H1 (cell line): ENCODE measurements at regions not wholly inside any gene's neighbourhood (a gene's known extent, or its start where the extent isn't known, plus 50 kb on each side); places are given as distances from the start of the nearest gene placed in this dataset.

ENCODE experiments used
- CHD2 ChIP-seq: IDR thresholded peaks from 2 replicates; pipeline ENCODE4 v1.6.1; 2012; ENCODE audit warnings: low read length, improper control_type of control experiment
- GABPA ChIP-seq: IDR thresholded peaks from 2 replicates; pipeline ENCODE4 v1.6.1; 2011; ENCODE audit warnings: mild to moderate bottlenecking, low read length, moderate library complexity, borderline replicate concordance; ENCODE audit not compliant: insufficient read depth

DNA sequence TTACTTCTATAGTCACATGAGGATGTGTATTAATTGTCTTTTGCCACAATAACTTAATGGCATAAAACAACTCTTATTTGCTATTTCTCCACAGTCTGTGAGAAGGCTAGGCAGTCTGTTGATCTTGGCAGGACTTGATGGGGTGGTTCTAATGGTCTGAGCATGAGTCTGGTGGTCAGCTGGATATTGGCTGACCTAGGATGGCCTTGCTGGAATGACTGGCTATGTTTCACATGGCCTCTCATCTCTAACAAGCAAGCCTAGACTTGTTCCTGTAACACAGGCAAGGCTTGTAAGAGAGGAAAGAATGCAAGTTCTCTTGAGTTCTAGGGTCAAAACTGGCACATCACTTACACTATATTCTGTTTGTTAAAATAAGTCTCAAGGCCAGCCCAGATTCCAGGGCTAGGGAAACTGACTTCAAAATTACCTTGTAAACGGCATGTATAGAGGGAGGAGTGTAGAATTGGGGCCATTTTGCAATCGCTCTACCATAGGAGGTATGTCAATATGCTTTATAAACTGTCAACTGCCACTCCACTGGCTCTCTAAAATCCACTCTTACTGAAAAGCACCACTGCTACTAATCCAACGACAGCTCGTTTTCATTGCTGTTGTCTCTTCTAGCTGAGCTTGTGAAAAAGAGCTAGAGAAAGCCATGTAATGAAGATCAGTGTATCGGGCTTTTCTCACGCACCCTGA lies 325.0 kb upstream of the PKDCC start (continued):
- TF ChIP-seq CHD2 (no peak), GABPA (no peak)
- TF ChIP-seq, all 59 proteins: peak for 0
